K562 (cell line): ENCODE measurements at regions not wholly inside any gene's neighbourhood (a gene's known extent, or its start where the extent isn't known, plus 50 kb on each side); places are given as distances from the start of the nearest gene placed in this dataset.

ENCODE experiments used
- ATAC-seq: fragments of 200-7000 bp; cut with Tn5 transposase; 3 replicates; pipeline ENCODE4 v1.9.1; 2020; ENCODE audit warnings: moderate library complexity
- BruUV-seq: library from RNA; stranded (reverse); fragments of 400-500 nt; replicated peaks from 2 replicates; lab custom pipeline; 2021; lab: Mats Ljungman, UMichigan
- CTCF ChIA-PET: fragments of 300-600 bp; formaldehyde crosslinking; extraction: SDS; loops from one replicate; lab custom pipeline; 2021; ENCODE audit warnings: low intra/inter-chr PET ratio; lab: Yijun Ruan, JAX
- POLR2A ChIA-PET: fragments of 300-600, 350-650 bp; sonication (Branson Sonifier 250); formaldehyde crosslinking; extraction: SDS; loops from one replicate; lab custom pipeline; 2021; ENCODE audit warnings: antibody characterized with exemption, inconsistent platforms; lab: Yijun Ruan, JAX
- DNase-seq, 4 experiments: peaks; one replicate each; pipeline versions ENCODE4 v3.0.0 to v3.0.0-alpha.2; 2011 to 2018; ENCODE audit warnings: low spot score in 3 of 4, mixed read lengths in 3 of 4; ENCODE audit errors: extremely low read depth in 1 of 4
- FAIRE-seq: peaks from 2 replicates; lab custom pipeline; 2011; peaks lifted over from hg19 to GRCh38; lab: Jason Lieb, UNC
- H2AFZ ChIP-seq: 2 replicates; pipeline ENCODE4 v1.6.0; 2011; ENCODE audit warnings: low read depth, low read length, control low read depth, inconsistent platforms
- H3K27ac ChIP-seq: fragments of 200-600 bp; 3 replicates; pipeline ENCODE4 v1.8.0; 2011; ENCODE audit warnings: low read depth, mild to moderate bottlenecking, control low read depth, inconsistent platforms, low read length, moderate library complexity, mixed read lengths; ENCODE audit errors: extremely low read depth
- H3K27me3 ChIP-seq, 2 experiments: fragments of 300-600 bp in 1 of 2; 2 replicates in 1 of 2; 3 replicates in 1 of 2; pipeline versions ENCODE4 v1.6.0 to v1.8.0; 2011; ENCODE audit warnings: inconsistent platforms in 2 of 2, low read length in 2 of 2, mild to moderate bottlenecking in 1 of 2, mixed read lengths in 1 of 2, moderate library complexity in 1 of 2; ENCODE audit not compliant: control insufficient read depth in 2 of 2, insufficient read depth in 2 of 2
- H3K36me3 ChIP-seq: fragments of 300-600 bp; 3 replicates; pipeline ENCODE4 v1.8.0; 2011; ENCODE audit warnings: mild to moderate bottlenecking, low read length, inconsistent platforms; ENCODE audit not compliant: control insufficient read depth, insufficient read depth
- H3K4me1 ChIP-seq, 2 experiments: fragments of 200-600 bp in 1 of 2; replicated peaks in 1 of 2; 2 replicates in 1 of 2; 3 replicates in 1 of 2; pipeline versions ENCODE4 v1.5.1 to v1.8.0; 2011; ENCODE audit warnings: inconsistent platforms in 2 of 2, low read length in 2 of 2, mild to moderate bottlenecking in 1 of 2, mixed read lengths in 1 of 2, moderate library complexity in 1 of 2; ENCODE audit not compliant: control insufficient read depth in 2 of 2, insufficient read depth in 2 of 2
- H3K4me2 ChIP-seq: 2 replicates; pipeline ENCODE4 v1.6.1; 2011; ENCODE audit warnings: low read length, control low read depth, inconsistent platforms, mixed read lengths; ENCODE audit not compliant: insufficient read depth
- H3K4me3 ChIP-seq: fragments of 200-600 bp; sonication (generic), shearing (Covaris generic); 2 replicates; pipeline ENCODE4 v1.5.1; 2016; ENCODE audit warnings: control low read depth, inconsistent platforms
- H3K79me2 ChIP-seq: fragments of 200-600 bp; 3 replicates; pipeline ENCODE4 v1.8.0; 2011; ENCODE audit warnings: low read length, inconsistent platforms; ENCODE audit not compliant: control insufficient read depth, insufficient read depth
- H3K9ac ChIP-seq, 2 experiments: 2 replicates each; pipeline versions ENCODE4 v1.6.0 to v1.6.1; 2011; ENCODE audit warnings: low read depth in 2 of 2, low read length in 2 of 2, control low read depth in 1 of 2, inconsistent platforms in 1 of 2, mild to moderate bottlenecking in 1 of 2, mixed read lengths in 1 of 2; ENCODE audit not compliant: insufficient read depth in 1 of 2
- H3K9me1 ChIP-seq: one replicate; pipeline ENCODE4 v1.6.0; 2011; ENCODE audit warnings: inconsistent platforms, mild to moderate bottlenecking, low read length, moderate library complexity; ENCODE audit not compliant: control insufficient read depth, insufficient read depth
- H3K9me3 ChIP-seq: replicated peaks from 2 replicates; pipeline ENCODE4 v1.5.1; 2011; ENCODE audit warnings: low read depth, low read length, inconsistent platforms; ENCODE audit not compliant: control insufficient read depth, insufficient read depth
- H4K20me1 ChIP-seq: replicated peaks from 2 replicates; pipeline ENCODE4 v1.6.1; 2011; ENCODE audit warnings: low read length, inconsistent platforms, mixed read lengths; ENCODE audit not compliant: control insufficient read depth, insufficient read depth
- CBX5 ChIP-seq: IDR thresholded peaks from 2 replicates; pipeline ENCODE4 v1.6.1; 2014; ENCODE audit warnings: low read depth, borderline replicate concordance
- CBX8 ChIP-seq: fragments of 200-600 bp; sonication (generic); IDR thresholded peaks from 2 replicates; pipeline ENCODE4 v1.6.1; 2012; ENCODE audit warnings: borderline replicate concordance, mixed run types, low read depth, mild to moderate bottlenecking, moderate library complexity, mixed read lengths, low read length, control low read depth, inconsistent platforms; ENCODE audit not compliant: poor library complexity, severe bottlenecking; ENCODE audit errors: extremely low read depth
- NUFIP1 ChIP-seq: fragments of 450-650 bp; IDR thresholded peaks from 2 replicates; pipeline ENCODE4 v1.6.1; 2018; ENCODE audit not compliant: partially characterized antibody
- RFX7 ChIP-seq: fragments of 250-450 bp; sonication (Bioruptor Pico); IDR thresholded peaks from 2 replicates; pipeline ENCODE4 v1.5.1; 2021; ENCODE audit warnings: mild to moderate bottlenecking
- SAFB ChIP-seq: fragments of 200-400 bp; formaldehyde crosslinking; IDR thresholded peaks from 2 replicates; pipeline ENCODE4 v1.6.1; 2017; ENCODE audit warnings: low read depth, low read length, borderline replicate concordance
- ZNF253 ChIP-seq: fragments of 250-450 bp; sonication (Bioruptor Pico); conservative IDR thresholded peaks from 2 replicates; pipeline ENCODE4 v1.6.1; 2021; ENCODE audit warnings: mild to moderate bottlenecking
- in situ Hi-C: fragments of 300-500 bp; cut with MboI; formaldehyde crosslinking; loops from 4 replicates; pipeline ENCODE4 v1.15.0; 2018; ENCODE audit warnings: inconsistent platforms, mixed read lengths
- intact Hi-C: fragments of 100-400 bp; cut with micrococcal nuclease; formaldehyde crosslinking; loops from 2 replicates; pipeline ENCODE4 v1.14.2; 2022
- TF ChIP-seq, protein P1 (sequence below): sonication (generic); formaldehyde crosslinking; IDR thresholded peaks from 2 replicates; pipeline ENCODE4 v1.8.1; 2023; ENCODE audit warnings: missing genetic modification reagents, mild to moderate bottlenecking, borderline replicate concordance
- TF ChIP-seq, protein P2 (sequence below): fragments of 450-650 bp; IDR thresholded peaks from 2 replicates; pipeline ENCODE4 v1.7.0; 2016; ENCODE audit warnings: borderline replicate concordance
- TF ChIP-seq, protein P3 (sequence below): fragments of 450-650 bp; IDR thresholded peaks from 2 replicates; pipeline ENCODE4 v1.6.1; 2017; ENCODE audit warnings: mild to moderate bottlenecking, moderate library complexity

DNA sequence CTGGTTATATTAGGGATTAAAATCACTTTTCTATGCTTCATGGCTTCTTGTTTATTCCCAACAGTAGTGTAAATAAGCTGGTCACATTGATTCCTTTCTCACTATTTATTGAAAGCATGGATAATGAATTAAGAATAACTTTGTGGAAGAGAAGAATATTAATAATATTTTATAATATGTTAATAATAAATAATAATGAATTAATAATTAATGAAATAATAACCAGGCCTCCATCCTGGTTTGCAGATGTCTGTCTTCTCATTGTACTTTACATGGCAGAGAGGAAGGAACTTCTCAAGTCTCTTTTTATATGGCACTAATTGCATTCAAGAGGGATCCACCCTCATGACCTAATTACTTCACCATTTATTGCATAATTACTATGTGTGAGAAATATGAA, 473.5 kb downstream of the PTPRC start:
- in situ Hi-C loops: no loop called here
- TF ChIP-seq ZNF253 (CRISPR knock-in tag) (no peak), RFX7 (no peak), SAFB (no peak), CBX8 (no peak), NUFIP1 (no peak), CBX5 (no peak)
- TF ChIP-seq, protein P1, sequence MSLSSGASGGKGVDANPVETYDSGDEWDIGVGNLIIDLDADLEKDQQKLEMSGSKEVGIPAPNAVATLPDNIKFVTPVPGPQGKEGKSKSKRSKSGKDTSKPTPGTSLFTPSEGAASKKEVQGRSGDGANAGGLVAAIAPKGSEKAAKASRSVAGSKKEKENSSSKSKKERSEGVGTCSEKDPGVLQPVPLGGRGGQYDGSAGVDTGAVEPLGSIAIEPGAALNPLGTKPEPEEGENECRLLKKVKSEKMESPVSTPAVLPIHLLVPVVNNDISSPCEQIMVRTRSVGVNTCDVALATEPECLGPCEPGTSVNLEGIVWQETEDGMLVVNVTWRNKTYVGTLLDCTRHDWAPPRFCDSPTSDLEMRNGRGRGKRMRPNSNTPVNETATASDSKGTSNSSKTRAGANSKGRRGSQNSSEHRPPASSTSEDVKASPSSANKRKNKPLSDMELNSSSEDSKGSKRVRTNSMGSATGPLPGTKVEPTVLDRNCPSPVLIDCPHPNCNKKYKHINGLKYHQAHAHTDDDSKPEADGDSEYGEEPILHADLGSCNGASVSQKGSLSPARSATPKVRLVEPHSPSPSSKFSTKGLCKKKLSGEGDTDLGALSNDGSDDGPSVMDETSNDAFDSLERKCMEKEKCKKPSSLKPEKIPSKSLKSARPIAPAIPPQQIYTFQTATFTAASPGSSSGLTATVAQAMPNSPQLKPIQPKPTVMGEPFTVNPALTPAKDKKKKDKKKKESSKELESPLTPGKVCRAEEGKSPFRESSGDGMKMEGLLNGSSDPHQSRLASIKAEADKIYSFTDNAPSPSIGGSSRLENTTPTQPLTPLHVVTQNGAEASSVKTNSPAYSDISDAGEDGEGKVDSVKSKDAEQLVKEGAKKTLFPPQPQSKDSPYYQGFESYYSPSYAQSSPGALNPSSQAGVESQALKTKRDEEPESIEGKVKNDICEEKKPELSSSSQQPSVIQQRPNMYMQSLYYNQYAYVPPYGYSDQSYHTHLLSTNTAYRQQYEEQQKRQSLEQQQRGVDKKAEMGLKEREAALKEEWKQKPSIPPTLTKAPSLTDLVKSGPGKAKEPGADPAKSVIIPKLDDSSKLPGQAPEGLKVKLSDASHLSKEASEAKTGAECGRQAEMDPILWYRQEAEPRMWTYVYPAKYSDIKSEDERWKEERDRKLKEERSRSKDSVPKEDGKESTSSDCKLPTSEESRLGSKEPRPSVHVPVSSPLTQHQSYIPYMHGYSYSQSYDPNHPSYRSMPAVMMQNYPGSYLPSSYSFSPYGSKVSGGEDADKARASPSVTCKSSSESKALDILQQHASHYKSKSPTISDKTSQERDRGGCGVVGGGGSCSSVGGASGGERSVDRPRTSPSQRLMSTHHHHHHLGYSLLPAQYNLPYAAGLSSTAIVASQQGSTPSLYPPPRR: no peak
- TF ChIP-seq, protein P2, sequence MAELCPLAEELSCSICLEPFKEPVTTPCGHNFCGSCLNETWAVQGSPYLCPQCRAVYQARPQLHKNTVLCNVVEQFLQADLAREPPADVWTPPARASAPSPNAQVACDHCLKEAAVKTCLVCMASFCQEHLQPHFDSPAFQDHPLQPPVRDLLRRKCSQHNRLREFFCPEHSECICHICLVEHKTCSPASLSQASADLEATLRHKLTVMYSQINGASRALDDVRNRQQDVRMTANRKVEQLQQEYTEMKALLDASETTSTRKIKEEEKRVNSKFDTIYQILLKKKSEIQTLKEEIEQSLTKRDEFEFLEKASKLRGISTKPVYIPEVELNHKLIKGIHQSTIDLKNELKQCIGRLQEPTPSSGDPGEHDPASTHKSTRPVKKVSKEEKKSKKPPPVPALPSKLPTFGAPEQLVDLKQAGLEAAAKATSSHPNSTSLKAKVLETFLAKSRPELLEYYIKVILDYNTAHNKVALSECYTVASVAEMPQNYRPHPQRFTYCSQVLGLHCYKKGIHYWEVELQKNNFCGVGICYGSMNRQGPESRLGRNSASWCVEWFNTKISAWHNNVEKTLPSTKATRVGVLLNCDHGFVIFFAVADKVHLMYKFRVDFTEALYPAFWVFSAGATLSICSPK: no peak
- TF ChIP-seq, protein P3, sequence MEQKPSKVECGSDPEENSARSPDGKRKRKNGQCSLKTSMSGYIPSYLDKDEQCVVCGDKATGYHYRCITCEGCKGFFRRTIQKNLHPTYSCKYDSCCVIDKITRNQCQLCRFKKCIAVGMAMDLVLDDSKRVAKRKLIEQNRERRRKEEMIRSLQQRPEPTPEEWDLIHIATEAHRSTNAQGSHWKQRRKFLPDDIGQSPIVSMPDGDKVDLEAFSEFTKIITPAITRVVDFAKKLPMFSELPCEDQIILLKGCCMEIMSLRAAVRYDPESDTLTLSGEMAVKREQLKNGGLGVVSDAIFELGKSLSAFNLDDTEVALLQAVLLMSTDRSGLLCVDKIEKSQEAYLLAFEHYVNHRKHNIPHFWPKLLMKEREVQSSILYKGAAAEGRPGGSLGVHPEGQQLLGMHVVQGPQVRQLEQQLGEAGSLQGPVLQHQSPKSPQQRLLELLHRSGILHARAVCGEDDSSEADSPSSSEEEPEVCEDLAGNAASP: no peak

More for the DNA sequence above, 473.5 kb downstream of the PTPRC start:
- Histone ChIP-seq H3K4me2 (no peak overlapping the region), H2AFZ (no peak overlapping the region), H3K27me3 (no peaks in the 10 kb centered on the region), H3K36me3 (no peaks in the 10 kb centered on the region), H3K9me3 (no peaks in the 10 kb centered on the region), H3K27ac (no peak overlapping the region), H3K9ac (no peak overlapping the region), H3K79me2 (no peaks in the 10 kb centered on the region), H4K20me1 (no peaks in the 10 kb centered on the region), H3K4me3 (no peak overlapping the region), H3K4me1 (no peaks in the 10 kb centered on the region), H3K9me1 (no peaks in the 10 kb centered on the region)
- ChIA-PET CTCF (no interaction called here), POLR2A (no interaction called here)
- ATAC-seq (no peak), FAIRE-seq (no peak), DNase-seq (no peak)
- intact Hi-C loops: no loop called here
- BruUV-seq: no TSS peak
